ENCODE measurements at regions not wholly inside any gene's neighbourhood (a gene's known extent, or its start where the extent isn't known, plus 50 kb on each side); places are given as distances from the start of the nearest gene placed in this dataset.

- no peak overlapping the region for H3K27ac ChIP-seq (ENCODE audit: extremely low read length, insufficient read depth, low read length)
- no peaks in the 10 kb centered on the region for H4K20me1 ChIP-seq (ENCODE audit: insufficient read depth, low read length)
- in situ Hi-C loops (cut with HindIII; ENCODE audit: extremely low pct_ligation_motif_present, low pct_unique_long_range_greater_than_20kb) = no loop called here
- ChIA-PET CTCF (ENCODE audit: low intra/inter-chr PET ratio, low total read pairs) (no interaction called here), POLR2A (no interaction called here)
- H3K9me3 ChIP-seq (ENCODE audit: low read length) = no peaks in the 10 kb centered on the region
- peaks cover 2 to 29% of the 10 kb centered on the region in 2 experiments; a peak in 4 of 5 replicates for H3K27me3 ChIP-seq (ENCODE audit: control insufficient read depth in 1 of 2, insufficient read depth in 2 of 2, low read length in 2 of 2)
- no peaks in the 10 kb centered on the region for H3K79me2 ChIP-seq (ENCODE audit: insufficient read depth, low read length)
- no peak overlapping the region for H3K4me2 ChIP-seq (ENCODE audit: low read depth, low read length)
- H3K36me3 ChIP-seq (replicated peaks in 1 of 2; ENCODE audit: control insufficient read depth in 1 of 2, insufficient read depth in 2 of 2, low read length in 2 of 2) = no peaks in the 10 kb centered on the region
- intact Hi-C loops (cut with micrococcal nuclease; ENCODE audit: unreplicated experiment) = no loop called here
- H3K4me3 ChIP-seq (replicated peaks in 1 of 3; ENCODE audit: insufficient read depth in 1 of 3, low read depth in 2 of 3, low read length in 3 of 3) = no peak overlapping the region
- 7% methylated on average over 6 of the region's 6 CpGs for WGBS (ENCODE audit: low lambda C conversion rate)
- FAIRE-seq (no peak), ATAC-seq (no peak), DNase-seq (ENCODE audit: low spot score) (no peak)
- BruUV-seq (replicated peaks) = no TSS peak
- no peak overlapping the region for H3K9ac ChIP-seq (ENCODE audit: insufficient read depth, low read depth, low read length)
- TF ChIP-seq, protein P1, sequence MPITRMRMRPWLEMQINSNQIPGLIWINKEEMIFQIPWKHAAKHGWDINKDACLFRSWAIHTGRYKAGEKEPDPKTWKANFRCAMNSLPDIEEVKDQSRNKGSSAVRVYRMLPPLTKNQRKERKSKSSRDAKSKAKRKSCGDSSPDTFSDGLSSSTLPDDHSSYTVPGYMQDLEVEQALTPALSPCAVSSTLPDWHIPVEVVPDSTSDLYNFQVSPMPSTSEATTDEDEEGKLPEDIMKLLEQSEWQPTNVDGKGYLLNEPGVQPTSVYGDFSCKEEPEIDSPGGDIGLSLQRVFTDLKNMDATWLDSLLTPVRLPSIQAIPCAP (CRISPR knock-in tag; IDR thresholded peaks at IDR 0.05; ENCODE audit: low read depth) = no peak
- no peak for TF ChIP-seq ZNF564 (CRISPR knock-in tag; IDR thresholded peaks at IDR 0.05)
- no peak for TF ChIP-seq RFX3 (CRISPR knock-in tag; IDR thresholded peaks at IDR 0.05)
- TF ChIP-seq ZNF619 (CRISPR knock-in tag; IDR thresholded peaks at IDR 0.05) = no peak
- no peak for TF ChIP-seq TAF15 (IDR thresholded peaks at IDR 0.05; ENCODE audit: low read depth, low read length, poor library complexity, severe bottlenecking)
- no peak for TF ChIP-seq ZNF737 (CRISPR knock-in tag; IDR thresholded peaks at IDR 0.05; ENCODE audit: borderline replicate concordance)
- TF ChIP-seq PREB (CRISPR knock-in tag; IDR thresholded peaks at IDR 0.05) = no peak
- no peak for TF ChIP-seq MAFF (IDR thresholded peaks at IDR 0.05; ENCODE audit: low read depth, low read length)
- TF ChIP-seq DRAP1 (CRISPR knock-in tag; IDR thresholded peaks at IDR 0.05) = no peak
- TF ChIP-seq, protein P2, sequence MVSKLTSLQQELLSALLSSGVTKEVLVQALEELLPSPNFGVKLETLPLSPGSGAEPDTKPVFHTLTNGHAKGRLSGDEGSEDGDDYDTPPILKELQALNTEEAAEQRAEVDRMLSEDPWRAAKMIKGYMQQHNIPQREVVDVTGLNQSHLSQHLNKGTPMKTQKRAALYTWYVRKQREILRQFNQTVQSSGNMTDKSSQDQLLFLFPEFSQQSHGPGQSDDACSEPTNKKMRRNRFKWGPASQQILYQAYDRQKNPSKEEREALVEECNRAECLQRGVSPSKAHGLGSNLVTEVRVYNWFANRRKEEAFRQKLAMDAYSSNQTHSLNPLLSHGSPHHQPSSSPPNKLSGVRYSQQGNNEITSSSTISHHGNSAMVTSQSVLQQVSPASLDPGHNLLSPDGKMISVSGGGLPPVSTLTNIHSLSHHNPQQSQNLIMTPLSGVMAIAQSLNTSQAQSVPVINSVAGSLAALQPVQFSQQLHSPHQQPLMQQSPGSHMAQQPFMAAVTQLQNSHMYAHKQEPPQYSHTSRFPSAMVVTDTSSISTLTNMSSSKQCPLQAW (CRISPR knock-in tag; IDR thresholded peaks at IDR 0.05) = no peak
- TF ChIP-seq BHLHE40 (IDR thresholded peaks at IDR 0.05; ENCODE audit: low read length) = no peak
- TF ChIP-seq LRRFIP1 (CRISPR knock-in tag; conservative IDR thresholded peaks at IDR 0.05) = no peak
- no peak for TF ChIP-seq MXI1 (IDR thresholded peaks at IDR 0.05; ENCODE audit: borderline replicate concordance, low read depth, low read length)
- H2AFZ ChIP-seq (ENCODE audit: low read length) = no peak overlapping the region
- H3K4me1 ChIP-seq (ENCODE audit: insufficient read depth, low read length) = no peaks in the 10 kb centered on the region
These were observed 101.2 kb upstream of the MGMT start for GRCh38 chr10:129365767-129366402.

Data from HepG2 (cell line).